ENCODE measurements at regions not wholly inside any gene's neighbourhood (a gene's known extent, or its start where the extent isn't known, plus 50 kb on each side); places are given as distances from the start of the nearest gene placed in this dataset.

DNA sequence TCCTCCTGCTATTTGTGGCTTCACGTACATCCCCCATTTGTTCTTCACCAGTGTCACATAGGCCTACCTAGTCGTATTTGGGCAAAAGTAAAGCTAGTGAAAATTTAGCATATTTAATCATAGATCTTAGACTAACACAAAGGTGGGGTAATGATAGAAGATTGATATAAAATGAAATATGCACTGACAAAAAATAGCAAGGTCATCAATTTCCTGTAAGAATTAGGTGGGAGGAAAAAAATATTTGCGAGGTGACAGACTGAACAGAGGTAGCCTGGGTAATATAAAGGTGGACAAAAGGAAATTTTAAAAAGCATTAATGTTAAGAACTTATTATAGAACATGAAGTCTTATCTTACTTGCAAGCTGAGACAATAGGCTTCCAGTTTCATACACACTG is 239.9 kb downstream of the PCDH10 start:
- Histone ChIP-seq H4K5ac (ENCODE audit: low read depth, low read length) (no peak overlapping the region), H3K27me3 (ENCODE audit: control insufficient read depth, insufficient read depth, low read length) (no peaks in the 10 kb centered on the region), H3K4me1 (ENCODE audit: control insufficient read depth, insufficient read depth, low read length) (no peaks in the 10 kb centered on the region), H3K23ac (ENCODE audit: low read depth, low read length) (no peak overlapping the region), H3K79me1 (ENCODE audit: low read depth in 1 of 2, low read length in 2 of 2) (no peaks in the 10 kb centered on the region), H3K9ac (ENCODE audit: low read depth, low read length) (no peak overlapping the region), H3K9me3 (ENCODE audit: control insufficient read depth, insufficient read depth, low read length) (0 out of 2 replicates have a peak, but pooled peaks cover 3% of the 10 kb centered on the region), H3K36me3 (ENCODE audit: control insufficient read depth, insufficient read depth, low read length) (no peaks in the 10 kb centered on the region), H3K4me2 (ENCODE audit: low read depth, low read length) (no peak overlapping the region), H3K27ac (ENCODE audit: insufficient read depth, low read length) (no peak overlapping the region), H3K14ac (replicated peaks; ENCODE audit: low read depth, low read length) (no peak overlapping the region), H2BK120ac (ENCODE audit: low read depth, low read length) (no peak overlapping the region), H3K18ac (ENCODE audit: low read depth, low read length) (no peak overlapping the region), H2BK15ac (ENCODE audit: low read depth, low read length) (no peak overlapping the region), H2AK9ac (replicated peaks; ENCODE audit: low read depth, low read length, poor library complexity) (no peak overlapping the region), H2AK5ac (ENCODE audit: low read depth, low read length) (no peak overlapping the region), H3K56ac (ENCODE audit: extremely low read depth, insufficient read depth, low read length) (no peak overlapping the region), H2AFZ (replicated peaks; ENCODE audit: low read length, poor library complexity) (no peak overlapping the region), H3K9me1 (ENCODE audit: insufficient read depth, low read length) (no peaks in the 10 kb centered on the region), H3K4me3 (ENCODE audit: insufficient read depth, low read depth, low read length) (no peak overlapping the region), H3K4ac (ENCODE audit: low read depth, low read length) (no peak overlapping the region), H4K20me1 (ENCODE audit: insufficient read depth, low read length) (no peaks in the 10 kb centered on the region), H4K91ac (ENCODE audit: insufficient read depth, low read depth, low read length) (no peak overlapping the region), H2BK20ac (ENCODE audit: low read depth, low read length) (no peak overlapping the region), H4K8ac (ENCODE audit: low read depth in 2 of 2, low read length in 2 of 2) (no peak overlapping the region), H2BK5ac (ENCODE audit: low read depth, low read length, poor library complexity, severe bottlenecking) (no peak overlapping the region)
- ChIA-PET CTCF (no interaction called here), POLR2A (ENCODE audit: unreplicated experiment) (no interaction called here)
- in situ Hi-C loops (cut with MboI; ENCODE audit: low sequenced_read_pairs) (no loop called here), intact Hi-C loops (cut with micrococcal nuclease) (no loop called here), dilution Hi-C loops (cut with HindIII; ENCODE audit: low sequenced_read_pairs, unreplicated experiment) (no loop called here)
- no peak for TF ChIP-seq CEBPB (IDR thresholded peaks at IDR 0.05; ENCODE audit: low read depth, low read length)
- TF ChIP-seq MAFK (IDR thresholded peaks at IDR 0.05; ENCODE audit: low read depth, low read length) = peak; percentile 93
- TF ChIP-seq, protein P1, sequence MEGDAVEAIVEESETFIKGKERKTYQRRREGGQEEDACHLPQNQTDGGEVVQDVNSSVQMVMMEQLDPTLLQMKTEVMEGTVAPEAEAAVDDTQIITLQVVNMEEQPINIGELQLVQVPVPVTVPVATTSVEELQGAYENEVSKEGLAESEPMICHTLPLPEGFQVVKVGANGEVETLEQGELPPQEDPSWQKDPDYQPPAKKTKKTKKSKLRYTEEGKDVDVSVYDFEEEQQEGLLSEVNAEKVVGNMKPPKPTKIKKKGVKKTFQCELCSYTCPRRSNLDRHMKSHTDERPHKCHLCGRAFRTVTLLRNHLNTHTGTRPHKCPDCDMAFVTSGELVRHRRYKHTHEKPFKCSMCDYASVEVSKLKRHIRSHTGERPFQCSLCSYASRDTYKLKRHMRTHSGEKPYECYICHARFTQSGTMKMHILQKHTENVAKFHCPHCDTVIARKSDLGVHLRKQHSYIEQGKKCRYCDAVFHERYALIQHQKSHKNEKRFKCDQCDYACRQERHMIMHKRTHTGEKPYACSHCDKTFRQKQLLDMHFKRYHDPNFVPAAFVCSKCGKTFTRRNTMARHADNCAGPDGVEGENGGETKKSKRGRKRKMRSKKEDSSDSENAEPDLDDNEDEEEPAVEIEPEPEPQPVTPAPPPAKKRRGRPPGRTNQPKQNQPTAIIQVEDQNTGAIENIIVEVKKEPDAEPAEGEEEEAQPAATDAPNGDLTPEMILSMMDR (conservative IDR thresholded peaks at IDR 0.05; ENCODE audit: low read depth, low read length) = no peak
- no TSS peak for BruUV-seq (replicated peaks)
- DNase-seq (no peak), ATAC-seq (ENCODE audit: low read depth) (no peak)
- WGBS, 2 experiments (ENCODE audit: extremely low coverage in 2 of 2, insufficient read length in 1 of 2) = no CpG with 5 or more reads among the region's 3 CpGs

Data from IMR-90 (cell line).